Ovary (tissue), 3 donors: ENCODE measurements at regions not wholly inside any gene's neighbourhood (a gene's known extent, or its start where the extent isn't known, plus 50 kb on each side); places are given as distances from the start of the nearest gene placed in this dataset.
"Not testable (repeated sequence)": the region's sequence is repeated elsewhere in the genome, so short reads cannot be mapped to it uniquely, and the experiment has no call there.

Source experiments
- EP300 ChIP-seq: sonication (generic); formaldehyde crosslinking; IDR thresholded peaks from one replicate; pipeline ENCODE4 v1.6.1; 2017; ENCODE audit warnings: antibody characterized with exemption
- POLR2A ChIP-seq: fragments of 450-650 bp; IDR thresholded peaks from one replicate; pipeline ENCODE4 v1.6.1; 2017; ENCODE audit warnings: antibody characterized with exemption, mild to moderate bottlenecking, moderate library complexity
- TF ChIP-seq, protein P1 (sequence below), 3 donors: fragments of 450-650 bp in 2 of 3; fragments of 200-600 bp in 1 of 3; IDR thresholded peaks; one replicate each; pipeline versions ENCODE4 v1.5.1 to v1.8.0; 2016 to 2022; ENCODE audit warnings: antibody characterized with exemption in 3 of 3, mild to moderate bottlenecking in 1 of 3
- donor health status: DM: no; HTN: no; CAD: no.

DNA sequence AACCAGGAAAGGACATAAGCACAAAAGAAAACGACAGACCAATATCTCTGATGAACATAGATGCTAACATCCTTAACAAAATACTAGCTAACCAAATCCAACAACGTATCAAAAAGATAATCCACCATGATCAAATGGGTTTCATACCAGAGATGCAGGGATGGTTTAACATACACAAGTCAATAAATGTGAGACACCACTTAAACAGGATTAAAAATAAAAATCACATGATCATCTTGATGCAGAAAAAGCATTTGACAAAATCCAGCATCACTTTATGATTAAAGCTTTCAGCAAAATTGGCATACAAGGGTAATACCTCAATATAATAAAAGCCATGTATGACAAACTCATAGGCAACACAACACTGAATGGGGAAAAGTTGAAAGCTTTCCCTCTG is 138.4 kb downstream of the ADCYAP1 start:
- TF ChIP-seq, protein P1, sequence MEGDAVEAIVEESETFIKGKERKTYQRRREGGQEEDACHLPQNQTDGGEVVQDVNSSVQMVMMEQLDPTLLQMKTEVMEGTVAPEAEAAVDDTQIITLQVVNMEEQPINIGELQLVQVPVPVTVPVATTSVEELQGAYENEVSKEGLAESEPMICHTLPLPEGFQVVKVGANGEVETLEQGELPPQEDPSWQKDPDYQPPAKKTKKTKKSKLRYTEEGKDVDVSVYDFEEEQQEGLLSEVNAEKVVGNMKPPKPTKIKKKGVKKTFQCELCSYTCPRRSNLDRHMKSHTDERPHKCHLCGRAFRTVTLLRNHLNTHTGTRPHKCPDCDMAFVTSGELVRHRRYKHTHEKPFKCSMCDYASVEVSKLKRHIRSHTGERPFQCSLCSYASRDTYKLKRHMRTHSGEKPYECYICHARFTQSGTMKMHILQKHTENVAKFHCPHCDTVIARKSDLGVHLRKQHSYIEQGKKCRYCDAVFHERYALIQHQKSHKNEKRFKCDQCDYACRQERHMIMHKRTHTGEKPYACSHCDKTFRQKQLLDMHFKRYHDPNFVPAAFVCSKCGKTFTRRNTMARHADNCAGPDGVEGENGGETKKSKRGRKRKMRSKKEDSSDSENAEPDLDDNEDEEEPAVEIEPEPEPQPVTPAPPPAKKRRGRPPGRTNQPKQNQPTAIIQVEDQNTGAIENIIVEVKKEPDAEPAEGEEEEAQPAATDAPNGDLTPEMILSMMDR (IDR thresholded peaks at IDR 0.05): not testable (repeated sequence)
- TF ChIP-seq EP300, POLR2A: not testable (repeated sequence)
